ENCODE measurements at regions not wholly inside any gene's neighbourhood (a gene's known extent, or its start where the extent isn't known, plus 50 kb on each side); places are given as distances from the start of the nearest gene placed in this dataset.

DNA sequence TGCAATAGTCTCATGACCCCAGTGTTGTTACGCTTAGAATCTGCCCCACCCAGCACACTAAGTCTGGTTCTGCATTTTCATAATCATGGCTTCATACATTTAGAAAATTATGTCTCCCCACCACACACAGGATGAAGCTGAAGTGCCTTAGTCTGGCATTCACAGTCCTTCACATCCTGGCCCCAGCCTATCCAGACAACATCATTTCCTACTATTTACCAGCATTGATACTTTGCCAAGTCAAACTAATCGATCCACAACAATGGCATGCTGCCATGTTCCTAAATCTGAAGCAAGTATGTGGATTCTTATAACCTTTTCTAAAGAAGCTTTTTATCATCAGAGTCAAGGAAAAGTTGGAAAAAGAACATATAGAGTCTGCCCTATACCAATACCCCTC lies 132.4 kb upstream of the FBXL4 start:
- Histone ChIP-seq H3K27ac (ENCODE audit: low read length) (no peak overlapping the region), H3K4me1 (ENCODE audit: control insufficient read depth, insufficient read depth, low read length) (no peaks in the 10 kb centered on the region), H3K27me3 (ENCODE audit: control insufficient read depth, insufficient read depth, low read length) (no peaks in the 10 kb centered on the region), H3K9me3 (ENCODE audit: control insufficient read depth, low read depth, low read length) (no peaks in the 10 kb centered on the region), H3K4me3 (ENCODE audit: low read length) (no peak overlapping the region), H3K36me3 (ENCODE audit: control insufficient read depth, insufficient read depth, low read length) (no peaks in the 10 kb centered on the region)
- WGBS (ENCODE audit: insufficient coverage, low lambda C conversion rate): no CpG with 5 or more reads among the region's 2 CpGs
- no peak for DNase-seq

DNA sequence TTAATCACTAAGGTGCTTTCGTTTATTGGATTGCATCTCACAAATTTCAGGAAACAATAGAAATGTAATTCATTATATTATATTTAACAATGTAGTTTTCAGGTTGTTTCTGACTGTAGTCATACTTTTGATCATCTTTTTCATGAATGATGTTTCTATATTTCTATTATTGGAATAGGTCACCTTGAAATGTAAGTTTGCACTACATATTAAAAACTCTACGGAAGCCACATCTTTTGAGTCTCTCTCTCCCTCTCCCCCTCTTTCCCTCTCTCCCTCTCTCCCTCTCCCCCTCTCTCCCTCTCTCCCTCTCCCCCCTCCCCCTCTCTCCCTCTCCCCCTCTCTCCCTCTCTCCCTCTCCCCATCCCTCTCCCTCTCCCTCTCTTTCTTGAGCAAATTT lies 131.3 kb upstream of the FBXL4 start:
- Histone ChIP-seq H3K4me1 (ENCODE audit: control insufficient read depth, insufficient read depth, low read length) (no peaks in the 10 kb centered on the region), H3K4me3 (ENCODE audit: low read length) (no peak overlapping the region), H3K27ac (ENCODE audit: low read length) (no peak overlapping the region), H3K36me3 (ENCODE audit: control insufficient read depth, insufficient read depth, low read length) (no peaks in the 10 kb centered on the region), H3K9me3 (ENCODE audit: control insufficient read depth, low read depth, low read length) (no peaks in the 10 kb centered on the region), H3K27me3 (ENCODE audit: control insufficient read depth, insufficient read depth, low read length) (no peaks in the 10 kb centered on the region)
- no peak for DNase-seq
- WGBS (ENCODE audit: insufficient coverage, low lambda C conversion rate): 100% methylated on average over 1 of the region's 2 CpGs

DNA sequence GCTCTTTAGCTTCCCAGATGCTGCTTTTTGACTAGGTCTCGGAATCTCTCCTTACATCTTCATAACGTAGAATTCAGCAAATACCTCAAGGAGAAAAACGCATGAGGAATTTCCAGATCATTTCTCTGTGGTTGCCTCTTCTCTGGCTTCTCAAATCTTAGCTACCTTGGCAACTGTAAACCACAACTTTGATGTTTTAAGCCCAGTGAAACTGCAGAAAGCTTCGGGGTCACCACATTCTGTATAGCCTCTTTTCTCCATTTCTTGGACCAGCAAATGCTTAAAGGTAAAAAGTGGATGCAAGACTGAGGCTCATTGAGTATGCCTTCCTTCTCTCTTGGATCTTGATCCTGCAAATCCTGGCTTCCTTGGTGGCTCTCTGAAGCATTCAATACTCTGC lies 125.5 kb upstream of the FBXL4 start:
- H3K27me3 ChIP-seq (ENCODE audit: control insufficient read depth, insufficient read depth, low read length): no peaks in the 10 kb centered on the region
- no peaks in the 10 kb centered on the region for H3K4me1 ChIP-seq (ENCODE audit: control insufficient read depth, insufficient read depth, low read length)
- 85% methylated on average over 4 of the region's 4 CpGs for WGBS (ENCODE audit: insufficient coverage, low lambda C conversion rate)
- H3K9me3 ChIP-seq (ENCODE audit: control insufficient read depth, low read depth, low read length): no peaks in the 10 kb centered on the region
- no peak overlapping the region for H3K4me3 ChIP-seq (ENCODE audit: low read length)
- DNase-seq: no peak
- no peaks in the 10 kb centered on the region for H3K36me3 ChIP-seq (ENCODE audit: control insufficient read depth, insufficient read depth, low read length)
- no peak overlapping the region for H3K27ac ChIP-seq (ENCODE audit: low read length)

DNA sequence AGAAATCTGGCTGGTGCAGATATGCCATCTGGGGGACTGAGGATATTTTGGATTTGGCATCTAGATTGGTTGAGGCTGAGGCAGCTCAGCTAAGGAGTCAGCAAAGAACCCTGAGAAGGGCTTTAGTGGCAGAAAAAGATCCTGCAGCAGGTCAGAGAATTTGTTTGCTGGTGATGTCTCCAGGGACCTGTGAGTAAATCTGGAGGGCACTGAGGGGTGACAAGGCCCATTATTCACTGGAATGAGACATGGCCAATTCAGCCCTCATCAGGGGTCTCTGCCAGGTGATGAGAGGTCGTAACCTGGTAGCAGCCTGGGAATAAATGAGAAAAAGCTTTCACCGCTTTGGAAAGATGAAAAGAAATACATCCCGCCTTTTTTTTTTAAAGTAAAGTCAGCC lies 118.3 kb upstream of the FBXL4 start:
- no peaks in the 10 kb centered on the region for H3K36me3 ChIP-seq (ENCODE audit: control insufficient read depth, insufficient read depth, low read length)
- no peaks in the 10 kb centered on the region for H3K9me3 ChIP-seq (ENCODE audit: control insufficient read depth, low read depth, low read length)
- H3K4me1 ChIP-seq (ENCODE audit: control insufficient read depth, insufficient read depth, low read length): no peaks in the 10 kb centered on the region
- H3K4me3 ChIP-seq (ENCODE audit: low read length): no peak overlapping the region
- DNase-seq: no peak
- no peaks in the 10 kb centered on the region for H3K27me3 ChIP-seq (ENCODE audit: control insufficient read depth, insufficient read depth, low read length)
- H3K27ac ChIP-seq (ENCODE audit: low read length): no peak overlapping the region
- WGBS (ENCODE audit: insufficient coverage, low lambda C conversion rate): 100% methylated on average over 2 of the region's 3 CpGs

DNA sequence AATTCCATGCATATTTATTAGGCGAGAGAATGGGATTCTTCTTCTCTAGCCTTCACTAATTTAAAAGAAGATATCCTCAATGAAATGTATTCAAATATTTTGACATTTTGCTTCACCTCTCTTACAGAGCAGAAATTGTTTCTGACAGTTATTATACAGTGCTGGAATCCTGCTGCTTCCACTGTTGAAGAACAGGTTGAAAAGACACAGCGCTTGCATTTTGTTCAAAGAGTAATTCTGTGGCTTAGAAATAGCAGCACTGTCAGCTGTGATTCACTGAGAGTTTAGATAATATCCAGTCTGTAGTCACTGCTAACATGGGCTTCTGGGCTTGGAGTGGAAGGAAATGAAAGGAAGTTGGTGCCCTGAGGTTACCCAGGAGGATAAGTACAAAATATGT lies 117.1 kb upstream of the FBXL4 start:
- H3K27me3 ChIP-seq (ENCODE audit: control insufficient read depth, insufficient read depth, low read length): no peaks in the 10 kb centered on the region
- no peaks in the 10 kb centered on the region for H3K9me3 ChIP-seq (ENCODE audit: control insufficient read depth, low read depth, low read length)
- H3K36me3 ChIP-seq (ENCODE audit: control insufficient read depth, insufficient read depth, low read length): no peaks in the 10 kb centered on the region
- DNase-seq: no peak
- H3K27ac ChIP-seq (ENCODE audit: low read length): no peak overlapping the region
- no peak overlapping the region for H3K4me3 ChIP-seq (ENCODE audit: low read length)
- WGBS (ENCODE audit: insufficient coverage, low lambda C conversion rate): no CpG with 5 or more reads among the region's 2 CpGs
- H3K4me1 ChIP-seq (ENCODE audit: control insufficient read depth, insufficient read depth, low read length): no peaks in the 10 kb centered on the region

DNA sequence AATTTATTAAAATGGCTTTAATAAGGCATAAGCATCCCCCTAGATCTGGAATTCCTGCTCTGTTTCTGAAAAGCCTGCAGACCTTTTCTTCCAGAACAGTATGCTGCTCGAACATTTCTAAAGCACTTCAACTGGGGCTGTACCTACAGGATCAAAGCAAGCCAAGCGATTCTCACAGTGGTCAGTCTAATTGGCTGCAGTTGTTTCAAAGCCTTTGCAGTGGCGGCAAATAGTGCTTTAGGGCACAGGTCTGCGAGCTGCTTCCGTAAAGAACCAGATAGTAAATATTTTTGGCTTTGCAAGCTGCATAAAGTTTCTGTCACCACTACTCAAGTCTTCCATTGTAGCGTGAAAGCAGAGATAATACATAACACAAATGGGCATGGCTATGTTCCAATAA lies 88.9 kb upstream of the FBXL4 start:
- DNase-seq: no peak
- WGBS (ENCODE audit: insufficient coverage, low lambda C conversion rate): 100% methylated on average over 1 of the region's 6 CpGs
- Histone ChIP-seq H3K36me3 (ENCODE audit: control insufficient read depth, insufficient read depth, low read length) (no peaks in the 10 kb centered on the region), H3K27me3 (ENCODE audit: control insufficient read depth, insufficient read depth, low read length) (no peaks in the 10 kb centered on the region), H3K4me3 (ENCODE audit: low read length) (no peak overlapping the region), H3K27ac (ENCODE audit: low read length) (no peak overlapping the region), H3K9me3 (ENCODE audit: control insufficient read depth, low read depth, low read length) (no peaks in the 10 kb centered on the region), H3K4me1 (ENCODE audit: control insufficient read depth, insufficient read depth, low read length) (no peaks in the 10 kb centered on the region)

DNA sequence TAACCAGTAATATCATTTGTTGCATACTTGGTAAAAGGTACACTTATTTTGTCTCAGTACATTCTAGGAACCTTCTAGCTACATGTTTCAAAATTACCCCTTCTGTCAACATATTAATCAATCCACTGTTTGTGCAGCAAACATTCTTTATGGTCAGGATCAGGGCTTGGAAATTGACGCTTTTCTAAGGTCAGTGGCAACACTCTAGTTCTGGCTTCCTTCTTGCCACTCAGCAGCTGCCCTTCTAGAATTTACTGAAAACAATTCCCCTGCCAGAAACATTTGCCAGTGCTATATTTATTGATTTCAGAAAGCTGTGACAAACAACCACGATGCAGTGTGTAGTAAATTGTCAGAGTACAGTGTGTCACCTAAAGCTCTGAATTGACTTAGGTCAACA lies 84.7 kb upstream of the FBXL4 start:
- Histone ChIP-seq H3K36me3 (ENCODE audit: control insufficient read depth, insufficient read depth, low read length) (no peaks in the 10 kb centered on the region), H3K4me3 (ENCODE audit: low read length) (no peak overlapping the region), H3K27me3 (ENCODE audit: control insufficient read depth, insufficient read depth, low read length) (no peaks in the 10 kb centered on the region), H3K27ac (ENCODE audit: low read length) (no peak overlapping the region), H3K9me3 (ENCODE audit: control insufficient read depth, low read depth, low read length) (no peaks in the 10 kb centered on the region), H3K4me1 (ENCODE audit: control insufficient read depth, insufficient read depth, low read length) (no peaks in the 10 kb centered on the region)
- no CpG with 5 or more reads among the region's 2 CpGs for WGBS (ENCODE audit: insufficient coverage, low lambda C conversion rate)
- no peak for DNase-seq

DNA sequence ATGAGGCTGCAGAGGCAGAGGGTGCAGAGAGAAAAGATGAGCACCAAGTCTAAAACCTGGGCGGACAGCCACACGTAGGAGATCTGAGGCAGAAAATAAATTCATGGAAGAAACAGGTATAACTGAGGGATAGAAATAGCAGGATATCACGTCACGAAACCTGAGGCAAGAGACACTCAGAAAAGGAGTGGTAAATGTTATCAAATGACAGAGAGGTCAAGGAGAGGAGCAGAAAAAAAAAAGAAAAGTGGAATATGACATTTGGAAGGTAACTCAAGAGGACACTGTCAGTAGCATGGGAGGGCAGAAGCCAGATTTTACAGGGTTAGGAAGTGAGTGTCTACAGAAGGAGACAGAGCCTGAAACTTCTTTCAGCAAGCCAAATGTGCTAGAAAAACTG lies 84.2 kb upstream of the FBXL4 start:
- Histone ChIP-seq H3K9me3 (ENCODE audit: control insufficient read depth, low read depth, low read length) (no peaks in the 10 kb centered on the region), H3K4me1 (ENCODE audit: control insufficient read depth, insufficient read depth, low read length) (no peaks in the 10 kb centered on the region), H3K4me3 (ENCODE audit: low read length) (no peak overlapping the region), H3K36me3 (ENCODE audit: control insufficient read depth, insufficient read depth, low read length) (no peaks in the 10 kb centered on the region), H3K27me3 (ENCODE audit: control insufficient read depth, insufficient read depth, low read length) (no peaks in the 10 kb centered on the region), H3K27ac (ENCODE audit: low read length) (no peak overlapping the region)
- no peak for DNase-seq
- whole genome bisulfite sequencing (ENCODE audit: insufficient coverage, low lambda C conversion rate): 73% methylated on average over 4 of the region's 4 CpGs

DNA sequence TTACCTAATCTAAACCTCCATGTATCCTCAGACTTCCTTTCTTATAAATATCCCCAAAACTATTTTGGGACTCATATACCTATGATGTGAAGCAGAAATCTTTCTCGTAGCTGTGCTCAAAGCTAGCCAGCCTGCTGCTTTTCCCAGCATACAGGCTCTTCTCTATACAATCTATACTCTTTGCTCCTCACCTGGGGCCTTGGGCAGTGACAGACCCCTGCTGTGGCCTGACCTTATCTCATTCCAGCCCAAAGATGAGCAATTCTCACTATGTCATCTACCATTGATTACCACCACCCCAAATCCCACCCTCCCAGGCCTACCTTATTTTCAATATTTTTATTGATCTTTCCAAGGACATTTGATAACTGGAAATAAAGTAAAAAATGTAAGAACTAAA lies 83.2 kb upstream of the FBXL4 start:
- WGBS (ENCODE audit: insufficient coverage, low lambda C conversion rate): no CpG with 5 or more reads among the region's 1 CpG
- Histone ChIP-seq H3K36me3 (ENCODE audit: control insufficient read depth, insufficient read depth, low read length) (no peaks in the 10 kb centered on the region), H3K4me3 (ENCODE audit: low read length) (no peak overlapping the region), H3K27ac (ENCODE audit: low read length) (no peak overlapping the region), H3K4me1 (ENCODE audit: control insufficient read depth, insufficient read depth, low read length) (no peaks in the 10 kb centered on the region), H3K9me3 (ENCODE audit: control insufficient read depth, low read depth, low read length) (no peaks in the 10 kb centered on the region), H3K27me3 (ENCODE audit: control insufficient read depth, insufficient read depth, low read length) (no peaks in the 10 kb centered on the region)
- DNase-seq: no peak

DNA sequence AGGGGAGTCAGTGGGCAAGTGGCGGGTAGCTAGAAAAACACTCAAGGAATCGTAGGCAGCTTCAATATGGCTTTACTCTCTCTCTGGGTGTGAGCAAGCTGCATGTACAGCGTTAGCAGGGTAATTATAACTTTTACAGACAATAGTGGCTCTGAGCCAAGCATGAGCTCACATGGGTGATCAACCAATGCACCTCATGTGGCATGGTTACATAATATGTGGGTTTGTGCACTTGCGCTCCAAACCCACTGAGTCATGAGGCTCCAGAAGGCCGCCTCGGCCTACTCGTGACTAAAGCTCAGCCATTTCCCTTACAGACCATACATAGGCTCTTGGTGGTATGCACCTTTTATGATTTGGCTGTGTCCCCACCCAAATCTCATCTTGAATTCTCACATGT lies 78.4 kb upstream of the FBXL4 start:
- Histone ChIP-seq H3K36me3 (ENCODE audit: control insufficient read depth, insufficient read depth, low read length) (no peaks in the 10 kb centered on the region), H3K27me3 (ENCODE audit: control insufficient read depth, insufficient read depth, low read length) (no peaks in the 10 kb centered on the region), H3K4me1 (ENCODE audit: control insufficient read depth, insufficient read depth, low read length) (no peaks in the 10 kb centered on the region), H3K9me3 (ENCODE audit: control insufficient read depth, low read depth, low read length) (peaks cover 3% of the 10 kb centered on the region), H3K4me3 (ENCODE audit: low read length) (no peak overlapping the region), H3K27ac (ENCODE audit: low read length) (no peak overlapping the region)
- WGBS (ENCODE audit: insufficient coverage, low lambda C conversion rate): no CpG with 5 or more reads among the region's 7 CpGs
- no peak for DNase-seq

DNA sequence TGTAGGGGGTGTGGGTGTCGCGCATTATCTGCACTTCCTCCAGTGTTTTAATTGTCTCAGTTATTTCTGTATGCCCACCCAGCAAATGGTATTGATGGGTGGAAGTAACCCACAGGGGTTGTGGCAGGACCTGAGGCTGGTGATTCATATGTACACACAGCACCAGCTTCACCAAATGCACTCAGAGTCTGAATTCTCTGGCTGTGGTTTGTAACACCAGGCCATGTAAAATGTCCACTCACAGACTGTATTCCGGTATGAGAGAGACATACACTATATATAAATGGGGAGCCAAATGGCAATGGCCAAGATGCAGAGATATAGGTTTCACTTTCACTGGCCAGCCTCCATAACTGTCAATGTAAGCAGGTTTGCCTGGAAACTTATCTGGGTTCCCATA lies 76.3 kb upstream of the FBXL4 start:
- Histone ChIP-seq H3K27ac (ENCODE audit: low read length) (no peak overlapping the region), H3K27me3 (ENCODE audit: control insufficient read depth, insufficient read depth, low read length) (no peaks in the 10 kb centered on the region), H3K4me1 (ENCODE audit: control insufficient read depth, insufficient read depth, low read length) (no peaks in the 10 kb centered on the region), H3K36me3 (ENCODE audit: control insufficient read depth, insufficient read depth, low read length) (no peaks in the 10 kb centered on the region), H3K9me3 (ENCODE audit: control insufficient read depth, low read depth, low read length) (peaks cover 3% of the 10 kb centered on the region), H3K4me3 (ENCODE audit: low read length) (no peak overlapping the region)
- WGBS (ENCODE audit: insufficient coverage, low lambda C conversion rate): no CpG with 5 or more reads among the region's 3 CpGs
- no peak for DNase-seq

All from large intestine (tissue), 3 donors.